ENCODE measurements at regions not wholly inside any gene's neighbourhood (a gene's known extent, or its start where the extent isn't known, plus 50 kb on each side); places are given as distances from the start of the nearest gene placed in this dataset.

GRCh38 chr19:30083125-30083681 lies 141.2 kb downstream of the URI1 start:
- no peak for DNase-seq (ENCODE audit: extremely low spot score, unreplicated experiment)
- Mint-ChIP-seq H3K27me3 (ENCODE audit: unreplicated experiment) (no peaks in the 10 kb centered on the region), H3K9me3 (ENCODE audit: unreplicated experiment) (peaks cover 7% of the 10 kb centered on the region), H3K27ac (ENCODE audit: unreplicated experiment) (no peak overlapping the region), H3K4me1 (ENCODE audit: unreplicated experiment) (no peaks in the 10 kb centered on the region), H3K4me3 (ENCODE audit: unreplicated experiment) (no peak overlapping the region), H3K36me3 (ENCODE audit: unreplicated experiment) (no peaks in the 10 kb centered on the region)
- TF ChIP-seq CTCF (IDR thresholded peaks at IDR 0.05) = no peak

- no peak overlapping the region for H3K4me3 Mint-ChIP-seq (ENCODE audit: unreplicated experiment)
- no peak overlapping the region for H3K27ac Mint-ChIP-seq (ENCODE audit: unreplicated experiment)
- TF ChIP-seq CTCF (IDR thresholded peaks at IDR 0.05) = no peak
- no peaks in the 10 kb centered on the region for H3K27me3 Mint-ChIP-seq (ENCODE audit: unreplicated experiment)
- peaks cover 7% of the 10 kb centered on the region for H3K9me3 Mint-ChIP-seq (ENCODE audit: unreplicated experiment)
- no peak for DNase-seq (ENCODE audit: extremely low spot score, unreplicated experiment)
- H3K36me3 Mint-ChIP-seq (ENCODE audit: unreplicated experiment) = no peaks in the 10 kb centered on the region
- H3K4me1 Mint-ChIP-seq (ENCODE audit: unreplicated experiment) = no peaks in the 10 kb centered on the region
These were observed 141.7 kb downstream of the URI1 start for GRCh38 chr19:30083701-30084156.

- Mint-ChIP-seq H3K27ac (ENCODE audit: unreplicated experiment) (no peak overlapping the region), H3K4me1 (ENCODE audit: unreplicated experiment) (no peaks in the 10 kb centered on the region), H3K9me3 (ENCODE audit: unreplicated experiment) (peaks cover 7% of the 10 kb centered on the region), H3K4me3 (ENCODE audit: unreplicated experiment) (no peak overlapping the region), H3K27me3 (ENCODE audit: unreplicated experiment) (no peaks in the 10 kb centered on the region), H3K36me3 (ENCODE audit: unreplicated experiment) (no peaks in the 10 kb centered on the region)
- no peak for TF ChIP-seq CTCF (IDR thresholded peaks at IDR 0.05)
- DNase-seq (ENCODE audit: extremely low spot score, unreplicated experiment) = no peak
These were observed 142.4 kb downstream of the URI1 start for GRCh38 chr19:30084390-30084819.

- no peak for TF ChIP-seq CTCF (IDR thresholded peaks at IDR 0.05)
- Mint-ChIP-seq H3K27me3 (ENCODE audit: unreplicated experiment) (no peaks in the 10 kb centered on the region), H3K4me1 (ENCODE audit: unreplicated experiment) (no peaks in the 10 kb centered on the region), H3K9me3 (ENCODE audit: unreplicated experiment) (peaks cover 3% of the 10 kb centered on the region), H3K4me3 (ENCODE audit: unreplicated experiment) (no peak overlapping the region), H3K27ac (ENCODE audit: unreplicated experiment) (no peak overlapping the region), H3K36me3 (ENCODE audit: unreplicated experiment) (no peaks in the 10 kb centered on the region)
- DNase-seq (ENCODE audit: extremely low spot score, unreplicated experiment) = no peak
These were observed 143.4 kb downstream of the URI1 start for GRCh38 chr19:30085394-30085793.

GRCh38 chr19:30086220-30086619 lies 144.2 kb downstream of the URI1 start:
- H3K27me3 Mint-ChIP-seq (ENCODE audit: unreplicated experiment) = no peaks in the 10 kb centered on the region
- H3K4me1 Mint-ChIP-seq (ENCODE audit: unreplicated experiment) = no peaks in the 10 kb centered on the region
- TF ChIP-seq CTCF (IDR thresholded peaks at IDR 0.05) = no peak
- H3K36me3 Mint-ChIP-seq (ENCODE audit: unreplicated experiment) = no peaks in the 10 kb centered on the region
- H3K4me3 Mint-ChIP-seq (ENCODE audit: unreplicated experiment) = no peak overlapping the region
- DNase-seq (ENCODE audit: extremely low spot score, unreplicated experiment) = no peak
- H3K27ac Mint-ChIP-seq (ENCODE audit: unreplicated experiment) = no peak overlapping the region
- peaks cover 3% of the 10 kb centered on the region for H3K9me3 Mint-ChIP-seq (ENCODE audit: unreplicated experiment)

All from osteocyte (in vitro differentiated cells).